OCI-LY3 (cell line): ENCODE measurements at regions not wholly inside any gene's neighbourhood (a gene's known extent, or its start where the extent isn't known, plus 50 kb on each side); places are given as distances from the start of the nearest gene placed in this dataset.

Experiments used
- CTCF ChIP-seq: fragments of 200-600, 300-600 bp; sonication (generic); IDR thresholded peaks from 2 replicates; pipeline ENCODE4 v1.5.1; 2014; ENCODE audit warnings: antibody characterized with exemption, low read length, low read depth
- EZH2phosphoT487 ChIP-seq: fragments of 200-600 bp; shearing (Covaris generic); IDR thresholded peaks from 2 replicates; pipeline ENCODE4 v1.6.1; 2018; ENCODE audit warnings: antibody characterized with exemption, mixed run types, low read depth

DNA sequence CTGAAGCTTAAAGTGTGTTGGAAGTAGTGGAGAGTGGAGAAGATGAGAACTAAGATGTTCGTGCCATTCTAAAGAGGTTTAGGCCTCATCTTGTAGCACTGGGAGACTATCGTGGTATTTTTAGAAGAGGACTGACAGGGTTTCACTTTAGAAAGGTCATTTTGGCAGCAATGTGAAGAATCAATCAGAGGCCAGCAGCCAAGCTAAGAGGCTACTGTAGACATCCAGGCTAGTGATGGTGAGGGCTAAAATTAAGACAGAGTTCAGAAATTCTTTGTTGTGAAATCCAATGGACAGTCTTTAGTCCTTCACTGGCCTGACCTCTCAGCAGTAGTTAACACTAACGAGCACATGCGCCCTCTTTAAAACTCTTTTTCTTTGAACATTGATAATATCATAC, 288.2 kb downstream of the TBL1XR1 start:
- TF ChIP-seq CTCF (no peak), EZH2phosphoT487 (no peak)
